Upper lobe of left lung (tissue), 4 donors: ENCODE measurements at regions not wholly inside any gene's neighbourhood (a gene's known extent, or its start where the extent isn't known, plus 50 kb on each side); places are given as distances from the start of the nearest gene placed in this dataset.

ENCODE experiments used
- CTCF ChIP-seq, 6 experiments: fragments of 450-650 bp in 4 of 6; fragments of 200-600 bp in 2 of 6; sonication (generic) in 2 of 6; IDR thresholded peaks; one replicate each; pipeline ENCODE4 v1.5.1; 2016 to 2019; ENCODE audit warnings: antibody characterized with exemption in 6 of 6
- EP300 ChIP-seq, 4 donors: sonication (generic); formaldehyde crosslinking; IDR thresholded peaks; one replicate each; pipeline ENCODE4 v1.5.1; 2017; ENCODE audit warnings: antibody characterized with exemption in 4 of 4, control low read depth in 2 of 4
- POLR2A ChIP-seq, 4 donors: fragments of 450-650 bp; IDR thresholded peaks; one replicate each; pipeline ENCODE4 v1.5.1; 2016 to 2017; ENCODE audit warnings: antibody characterized with exemption in 4 of 4, mild to moderate bottlenecking in 2 of 4

GRCh38 chr2:147273106-147273505 is 571.7 kb upstream of the ACVR2A start:
- TF ChIP-seq EP300 (IDR thresholded peaks at IDR 0.05) = no peak
- no peak for TF ChIP-seq POLR2A (IDR thresholded peaks at IDR 0.05)
- TF ChIP-seq CTCF (IDR thresholded peaks at IDR 0.05) = no peak
